ENCODE measurements at regions not wholly inside any gene's neighbourhood (a gene's known extent, or its start where the extent isn't known, plus 50 kb on each side); places are given as distances from the start of the nearest gene placed in this dataset.

GRCh38 chr3:112759210-112759609 is 87.5 kb downstream of the CD200R1L start:
- TF ChIP-seq, protein P1, sequence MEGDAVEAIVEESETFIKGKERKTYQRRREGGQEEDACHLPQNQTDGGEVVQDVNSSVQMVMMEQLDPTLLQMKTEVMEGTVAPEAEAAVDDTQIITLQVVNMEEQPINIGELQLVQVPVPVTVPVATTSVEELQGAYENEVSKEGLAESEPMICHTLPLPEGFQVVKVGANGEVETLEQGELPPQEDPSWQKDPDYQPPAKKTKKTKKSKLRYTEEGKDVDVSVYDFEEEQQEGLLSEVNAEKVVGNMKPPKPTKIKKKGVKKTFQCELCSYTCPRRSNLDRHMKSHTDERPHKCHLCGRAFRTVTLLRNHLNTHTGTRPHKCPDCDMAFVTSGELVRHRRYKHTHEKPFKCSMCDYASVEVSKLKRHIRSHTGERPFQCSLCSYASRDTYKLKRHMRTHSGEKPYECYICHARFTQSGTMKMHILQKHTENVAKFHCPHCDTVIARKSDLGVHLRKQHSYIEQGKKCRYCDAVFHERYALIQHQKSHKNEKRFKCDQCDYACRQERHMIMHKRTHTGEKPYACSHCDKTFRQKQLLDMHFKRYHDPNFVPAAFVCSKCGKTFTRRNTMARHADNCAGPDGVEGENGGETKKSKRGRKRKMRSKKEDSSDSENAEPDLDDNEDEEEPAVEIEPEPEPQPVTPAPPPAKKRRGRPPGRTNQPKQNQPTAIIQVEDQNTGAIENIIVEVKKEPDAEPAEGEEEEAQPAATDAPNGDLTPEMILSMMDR (IDR thresholded peaks at IDR 0.05), result no peak
- TF ChIP-seq POLR2A (IDR thresholded peaks at IDR 0.05), result no peak

All from right lobe of liver (tissue), 4 donors.